ENCODE measurements at regions not wholly inside any gene's neighbourhood (a gene's known extent, or its start where the extent isn't known, plus 50 kb on each side); places are given as distances from the start of the nearest gene placed in this dataset.
"Not testable (repeated sequence)": the region's sequence is repeated elsewhere in the genome, so short reads cannot be mapped to it uniquely, and the experiment has no call there.

DNA sequence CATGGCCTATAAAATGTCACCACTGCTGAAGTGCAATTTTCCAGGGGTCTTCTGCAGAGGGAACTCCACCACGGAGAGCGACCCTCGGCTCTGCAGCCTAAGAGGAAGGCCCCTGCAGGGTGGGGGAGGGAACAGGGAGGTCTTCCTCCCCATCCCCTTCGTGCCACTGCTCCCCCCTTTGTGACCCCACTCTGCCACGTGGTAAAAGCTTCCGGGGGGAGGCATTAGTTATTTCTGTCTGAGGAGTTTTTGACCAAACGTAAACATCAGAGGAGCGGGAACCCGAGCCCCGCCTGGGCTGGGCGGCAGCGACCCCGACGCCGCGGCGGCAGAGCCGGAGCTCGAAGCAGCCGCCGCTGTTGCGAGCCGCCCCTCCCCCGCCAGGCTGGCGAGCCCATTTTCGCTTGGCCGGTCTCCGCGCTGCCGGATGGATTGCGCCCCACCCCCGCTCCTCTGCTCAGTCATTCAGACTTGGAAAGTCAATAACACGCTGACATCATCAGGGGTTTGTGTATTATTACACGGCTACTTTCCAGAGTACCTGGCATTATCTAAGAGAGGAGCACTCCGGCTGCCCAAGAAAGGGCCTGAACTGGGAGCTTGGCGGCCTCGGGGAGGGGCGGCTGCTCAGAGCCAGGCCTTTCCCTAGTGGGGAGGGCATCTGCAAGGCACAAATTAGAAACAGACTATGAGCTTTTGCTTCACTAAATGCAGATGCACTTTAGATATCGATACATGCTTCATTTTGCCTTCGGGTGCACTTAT lies 162.5 kb upstream of the TBL1XR1 start:
- peak; percentile 89 for FAIRE-seq

- FAIRE-seq, result no peak
Observed at GRCh38 chr3:177361081-177361938, 164.0 kb upstream of the TBL1XR1 start.

DNA sequence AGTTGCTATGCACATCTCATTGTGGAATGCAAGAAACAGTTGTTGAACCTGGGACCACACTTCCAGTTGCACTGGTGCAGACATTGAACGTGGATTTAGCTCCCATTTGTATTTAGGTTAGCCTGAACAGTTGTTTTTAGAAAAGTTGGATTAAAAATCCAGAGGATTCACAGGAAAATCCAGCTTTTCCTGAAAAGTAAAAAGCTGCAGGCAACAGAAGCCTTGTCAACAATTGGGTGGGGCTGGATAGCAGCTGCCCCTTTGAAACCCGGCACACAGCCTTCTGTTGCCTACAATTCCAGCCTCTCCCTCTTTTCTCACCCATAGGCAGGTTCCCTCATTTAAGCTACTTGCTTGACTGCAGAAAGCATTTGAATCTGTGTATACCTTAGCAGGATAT lies 165.3 kb upstream of the TBL1XR1 start:
- no peak for FAIRE-seq

DNA sequence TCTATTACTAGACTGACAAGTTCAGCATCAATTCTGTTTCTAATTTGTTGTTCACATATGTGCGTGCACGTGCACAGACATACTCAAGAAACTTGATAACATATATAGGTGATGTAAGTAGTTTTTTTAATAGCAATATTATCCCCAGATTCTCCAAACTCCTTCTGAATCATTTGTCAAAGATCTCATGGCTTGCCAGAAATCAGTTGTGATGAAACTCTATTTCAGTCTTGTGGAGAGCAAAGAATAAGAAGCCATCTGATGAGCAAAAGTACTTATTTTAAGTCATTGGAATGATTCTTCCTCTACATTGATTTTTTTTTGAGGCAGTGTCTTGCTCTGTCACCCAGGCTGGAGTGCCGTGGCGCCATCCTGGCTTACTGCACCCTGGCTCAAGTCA lies 167.0 kb upstream of the TBL1XR1 start:
- FAIRE-seq, result no peak

GRCh38 chr3:177365294-177365693 lies 168.0 kb upstream of the TBL1XR1 start:
- FAIRE-seq, result not testable (repeated sequence)

DNA sequence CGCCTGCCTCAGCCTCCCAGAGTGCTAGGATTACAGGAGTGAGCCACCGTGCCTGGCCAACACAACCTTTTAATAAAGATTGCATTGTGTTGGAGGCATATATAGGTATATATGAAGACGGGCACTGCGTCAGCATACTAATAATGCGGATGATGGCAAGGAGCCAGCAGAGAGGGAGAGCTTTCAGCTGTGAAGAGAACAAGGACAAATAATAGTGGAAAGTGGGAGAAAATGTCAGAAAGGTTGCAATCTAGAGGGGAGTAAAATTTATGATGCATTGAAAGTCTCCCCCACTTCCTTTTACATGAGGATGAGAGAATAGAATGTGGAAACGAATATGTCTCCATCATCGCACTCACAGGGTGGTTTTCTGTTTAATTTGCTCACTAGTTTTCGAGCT lies 170.5 kb upstream of the TBL1XR1 start:
- no peak for FAIRE-seq

- FAIRE-seq, result no peak
Observed at GRCh38 chr3:177370246-177370822, 173.1 kb upstream of the TBL1XR1 start.

- no peak for FAIRE-seq
Observed at GRCh38 chr3:177371146-177371545, 173.9 kb upstream of the TBL1XR1 start.

DNA sequence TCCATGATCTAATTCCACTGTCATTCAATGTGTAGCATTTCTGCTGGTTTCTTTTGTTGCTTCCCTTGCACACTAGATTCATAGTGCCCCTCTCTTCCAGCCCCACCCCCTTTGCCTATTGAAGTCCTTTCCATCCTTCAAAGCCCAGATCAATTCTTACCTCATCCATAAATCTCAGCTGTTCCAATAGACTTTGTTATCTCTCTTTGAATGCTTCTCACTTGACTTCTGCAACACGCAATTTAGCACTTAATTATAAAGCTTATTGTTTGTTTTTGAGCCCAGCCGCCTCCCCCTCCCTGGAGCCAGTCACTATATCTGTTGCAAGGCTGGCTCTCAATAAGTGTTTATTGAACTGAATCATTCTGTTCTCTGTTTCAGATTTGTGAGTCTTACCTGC lies 174.6 kb upstream of the TBL1XR1 start:
- FAIRE-seq, result no peak

DNA sequence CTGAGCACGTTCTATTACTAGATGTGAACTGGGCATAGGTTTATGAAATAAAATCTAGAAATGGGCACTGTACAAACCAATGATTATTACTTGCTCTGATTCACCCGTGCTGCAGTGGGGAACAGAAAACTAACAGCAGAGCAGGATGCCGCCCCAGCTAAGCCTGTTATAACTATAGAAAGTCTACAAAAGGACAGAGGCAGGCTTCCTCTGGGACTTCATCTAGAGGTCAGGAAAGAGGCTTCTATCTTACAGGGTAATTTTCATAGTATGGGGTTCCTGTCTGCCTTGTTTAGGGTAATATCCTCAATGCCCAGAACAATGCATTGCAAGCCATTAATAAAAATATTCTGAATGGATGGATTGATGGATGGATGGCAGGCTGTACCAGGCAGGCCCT lies 177.0 kb upstream of the TBL1XR1 start:
- no peak for FAIRE-seq

- FAIRE-seq, result no peak
Observed at GRCh38 chr3:177375316-177375715, 178.0 kb upstream of the TBL1XR1 start.

- FAIRE-seq, result no peak
Observed at GRCh38 chr3:177377166-177377565, 179.9 kb upstream of the TBL1XR1 start.

GRCh38 chr3:177378168-177378567 lies 180.9 kb upstream of the TBL1XR1 start:
- FAIRE-seq, result no peak

GRCh38 chr3:177379045-177379444 lies 181.8 kb upstream of the TBL1XR1 start:
- FAIRE-seq, result no peak

GRCh38 chr3:177381070-177381469 lies 183.8 kb upstream of the TBL1XR1 start:
- FAIRE-seq, result no peak

- FAIRE-seq, result no peak
Observed at GRCh38 chr3:177382944-177383343, 185.7 kb upstream of the TBL1XR1 start.

DNA sequence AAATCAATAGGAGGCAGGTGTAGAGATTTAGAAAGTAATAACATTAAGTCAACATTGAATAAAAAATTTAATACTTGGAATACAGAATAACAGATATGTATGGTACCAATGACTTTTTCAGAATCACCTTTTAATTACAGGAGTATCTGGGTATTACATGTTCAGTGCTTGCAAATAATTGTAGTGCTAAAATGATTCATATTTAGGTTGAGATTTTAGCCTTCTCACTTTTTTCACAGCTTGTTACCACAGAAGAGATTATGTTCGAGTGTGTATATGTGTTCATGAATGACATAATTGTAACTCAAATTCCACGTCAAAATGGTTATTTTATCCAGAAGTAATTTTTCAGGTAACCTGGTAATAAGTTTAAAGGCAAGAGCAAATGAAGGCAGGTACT lies 187.9 kb upstream of the TBL1XR1 start:
- no peak for FAIRE-seq

GRCh38 chr3:177385831-177386301 lies 188.6 kb upstream of the TBL1XR1 start:
- no peak for FAIRE-seq

DNA sequence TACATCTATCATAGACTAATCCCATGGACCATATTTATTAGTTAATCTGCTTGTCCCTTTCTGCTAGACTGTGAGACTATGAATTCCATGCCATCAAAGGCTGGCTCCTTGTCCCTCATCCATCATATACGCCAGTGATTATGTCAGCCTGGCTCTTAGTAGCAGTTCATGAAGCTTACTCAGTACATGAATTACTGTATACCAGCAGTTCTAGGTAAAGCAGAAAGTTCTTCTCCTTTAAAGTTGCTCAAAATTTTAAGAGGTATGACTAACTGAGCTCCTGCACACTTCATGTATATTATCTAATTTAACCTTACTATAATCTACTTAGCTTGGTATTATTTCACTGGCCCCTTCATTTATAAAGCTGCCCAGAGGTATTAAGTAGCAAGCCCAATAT lies 190.9 kb upstream of the TBL1XR1 start:
- no peak for FAIRE-seq

DNA sequence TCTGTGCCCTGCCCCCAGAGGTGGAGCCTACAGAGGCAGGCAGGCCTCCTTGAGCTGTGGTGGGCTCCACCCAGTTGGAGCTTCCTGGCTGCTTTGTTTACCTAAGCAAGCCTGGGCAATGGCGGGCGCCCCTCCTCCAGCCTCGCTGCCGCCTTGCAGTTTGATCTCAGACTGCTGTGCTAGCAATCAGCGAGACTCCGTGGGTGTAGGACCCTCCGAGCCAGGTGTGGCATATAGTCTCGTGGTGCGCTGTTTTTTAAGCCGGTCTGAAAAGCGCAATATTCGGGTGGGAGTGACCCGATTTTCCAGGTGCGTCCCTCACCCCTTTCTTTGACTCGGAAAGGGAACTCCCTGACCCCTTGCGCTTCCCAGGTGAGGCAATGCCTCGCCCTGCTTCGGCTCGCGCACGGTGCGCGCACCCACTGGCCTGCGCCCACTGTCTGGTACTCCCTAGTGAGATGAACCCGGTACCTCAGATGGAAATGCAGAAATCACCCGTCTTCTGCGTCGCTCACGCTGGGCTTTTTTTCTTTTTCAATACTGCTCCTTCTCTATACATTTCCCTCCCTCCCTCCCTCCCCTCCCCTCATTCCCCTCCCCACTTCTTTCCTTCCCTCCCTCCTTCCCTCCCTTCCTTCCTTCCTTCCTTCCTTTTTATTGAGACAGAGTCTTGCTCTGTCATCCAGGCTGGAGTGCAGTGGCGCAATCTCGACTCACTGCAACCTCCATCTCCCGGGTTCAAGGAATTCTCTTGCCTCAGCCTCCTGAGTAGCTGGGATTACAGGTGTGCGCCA lies 197.1 kb upstream of the TBL1XR1 start:
- FAIRE-seq, result not testable (repeated sequence)

GRCh38 chr3:177396733-177397132 lies 199.5 kb upstream of the TBL1XR1 start:
- FAIRE-seq, result no peak

- FAIRE-seq, result no peak
Observed at GRCh38 chr3:177401375-177401774, 204.1 kb upstream of the TBL1XR1 start.

DNA sequence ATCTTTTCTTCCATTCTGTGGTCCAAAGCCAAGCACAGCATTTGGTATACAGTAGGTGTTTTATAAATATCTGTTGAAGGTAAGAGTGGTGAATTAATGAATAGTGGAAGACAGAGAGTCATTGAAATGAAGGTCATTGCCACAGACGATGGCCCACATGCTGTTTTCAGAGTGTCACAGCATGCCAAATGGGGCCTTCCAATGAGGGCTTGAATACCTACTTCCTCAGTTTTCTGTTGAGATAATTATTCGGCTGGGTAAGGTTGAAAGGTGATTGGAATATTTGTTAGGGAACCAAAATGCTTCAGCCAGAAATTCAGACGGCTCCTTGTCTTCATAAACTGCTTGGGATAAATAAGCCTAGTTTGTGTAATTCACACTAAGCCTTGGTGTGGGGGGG lies 205.3 kb upstream of the TBL1XR1 start:
- FAIRE-seq, result no peak
